HG02642 (cell line): ENCODE measurements at regions not wholly inside any gene's neighbourhood (a gene's known extent, or its start where the extent isn't known, plus 50 kb on each side); places are given as distances from the start of the nearest gene placed in this dataset.

Experiments used
- ATAC-seq: cut with Tn5 transposase; IDR thresholded peaks from one replicate; pipeline ENCODE4 v1.9.1; 2021; ENCODE audit warnings: mild to moderate bottlenecking; ENCODE audit not compliant: unreplicated experiment, poor library complexity

DNA sequence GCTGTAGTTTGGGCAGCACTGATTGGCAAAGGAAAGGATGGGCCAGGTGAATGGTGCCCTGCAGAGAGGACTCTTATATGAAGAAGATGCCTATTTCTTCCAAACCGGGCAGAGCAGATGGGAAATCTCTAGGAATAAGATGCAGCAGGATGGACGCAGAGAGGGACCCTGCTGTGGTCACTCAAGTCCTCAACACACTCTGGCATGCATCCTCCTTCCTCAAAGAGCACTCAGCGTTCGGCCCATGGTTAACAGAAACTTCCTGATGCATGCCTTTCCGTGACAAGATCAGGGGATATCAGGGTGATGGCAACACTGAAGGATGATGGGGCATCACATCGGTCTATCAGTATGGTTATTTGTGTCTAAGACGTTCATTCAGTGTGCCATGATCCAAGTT, 232.7 kb downstream of the TTC32 start:
- no peak for ATAC-seq

DNA sequence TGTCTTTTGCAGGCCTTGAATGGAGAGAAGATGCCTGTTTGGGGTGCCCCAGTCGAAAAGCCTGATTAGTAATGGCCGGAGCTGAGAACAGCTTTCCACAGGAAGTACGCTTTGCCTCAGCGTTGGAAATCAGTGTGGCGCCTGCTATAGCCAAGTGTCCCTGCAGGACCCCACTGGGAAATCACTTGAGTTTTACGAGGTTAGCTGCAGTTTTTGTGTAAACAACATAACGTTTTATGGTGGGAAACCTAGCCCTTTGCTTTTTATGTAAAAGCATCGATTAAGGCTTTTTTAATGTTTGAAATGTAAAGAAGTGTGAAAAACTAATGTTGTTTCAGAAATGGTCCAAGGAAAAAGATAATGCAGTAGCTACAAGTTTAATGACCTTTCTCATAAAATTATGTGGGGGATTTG, 234.2 kb downstream of the TTC32 start:
- ATAC-seq: no peak

DNA sequence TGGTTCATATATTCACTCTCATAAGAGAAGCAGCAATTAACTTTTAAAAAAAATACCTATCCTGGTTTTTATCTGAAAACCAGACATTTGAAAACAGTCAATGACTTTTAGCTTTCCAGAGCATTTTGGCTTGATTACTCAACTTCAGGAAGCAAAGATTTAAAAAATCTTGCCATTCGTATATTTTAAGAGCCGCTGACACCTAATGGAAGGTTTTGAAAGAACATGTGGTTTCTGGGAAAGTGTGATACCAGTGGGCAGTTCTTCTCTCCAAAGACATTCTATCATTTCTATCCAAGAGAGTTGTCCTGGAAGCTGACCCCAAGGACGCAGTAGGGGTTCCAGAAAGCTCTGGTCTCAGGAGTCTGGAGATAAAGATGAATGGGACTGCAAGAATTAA, 234.7 kb downstream of the TTC32 start:
- ATAC-seq: no peak

DNA sequence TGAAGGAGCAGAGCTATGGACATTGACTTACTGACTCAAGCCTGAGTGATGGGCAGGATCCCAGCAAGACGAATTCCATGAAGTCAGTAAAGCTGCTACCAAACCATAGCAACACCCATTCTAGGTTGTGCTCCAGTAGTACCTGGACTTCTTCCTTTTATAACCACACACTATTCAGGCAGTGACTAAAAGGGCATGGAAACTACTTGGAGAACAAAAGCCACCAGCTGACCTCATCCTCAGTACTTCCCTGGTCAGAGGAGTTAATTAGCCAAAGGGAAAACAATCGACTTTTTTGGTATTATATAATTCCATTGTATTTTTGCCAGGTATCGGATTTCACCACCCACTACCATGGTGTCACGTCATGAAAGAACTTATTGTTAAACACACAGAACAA, 237.1 kb downstream of the TTC32 start:
- ATAC-seq: no peak

GRCh38 chr2:19659024-19659792, 242.6 kb downstream of the TTC32 start:
- ATAC-seq: no peak

DNA sequence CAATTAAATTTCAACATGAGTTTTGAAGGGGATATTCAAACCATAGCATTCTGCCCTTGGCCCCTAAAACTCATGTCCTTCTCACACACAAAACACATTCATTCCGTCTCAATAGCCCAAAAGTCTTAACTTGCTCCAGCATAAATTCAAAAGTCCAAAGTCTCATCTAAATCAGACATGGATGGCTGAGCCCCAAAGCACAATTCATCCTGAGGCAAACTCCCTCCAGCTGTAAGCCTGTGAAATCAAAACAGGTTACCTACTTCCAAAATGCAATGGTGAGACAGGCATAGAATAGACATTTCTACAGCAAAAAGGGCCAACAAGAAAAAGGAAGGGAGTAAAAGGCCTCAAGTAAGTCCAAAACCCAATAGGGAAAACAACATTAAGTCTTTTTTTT, 245.8 kb downstream of the TTC32 start:
- ATAC-seq: no peak

DNA sequence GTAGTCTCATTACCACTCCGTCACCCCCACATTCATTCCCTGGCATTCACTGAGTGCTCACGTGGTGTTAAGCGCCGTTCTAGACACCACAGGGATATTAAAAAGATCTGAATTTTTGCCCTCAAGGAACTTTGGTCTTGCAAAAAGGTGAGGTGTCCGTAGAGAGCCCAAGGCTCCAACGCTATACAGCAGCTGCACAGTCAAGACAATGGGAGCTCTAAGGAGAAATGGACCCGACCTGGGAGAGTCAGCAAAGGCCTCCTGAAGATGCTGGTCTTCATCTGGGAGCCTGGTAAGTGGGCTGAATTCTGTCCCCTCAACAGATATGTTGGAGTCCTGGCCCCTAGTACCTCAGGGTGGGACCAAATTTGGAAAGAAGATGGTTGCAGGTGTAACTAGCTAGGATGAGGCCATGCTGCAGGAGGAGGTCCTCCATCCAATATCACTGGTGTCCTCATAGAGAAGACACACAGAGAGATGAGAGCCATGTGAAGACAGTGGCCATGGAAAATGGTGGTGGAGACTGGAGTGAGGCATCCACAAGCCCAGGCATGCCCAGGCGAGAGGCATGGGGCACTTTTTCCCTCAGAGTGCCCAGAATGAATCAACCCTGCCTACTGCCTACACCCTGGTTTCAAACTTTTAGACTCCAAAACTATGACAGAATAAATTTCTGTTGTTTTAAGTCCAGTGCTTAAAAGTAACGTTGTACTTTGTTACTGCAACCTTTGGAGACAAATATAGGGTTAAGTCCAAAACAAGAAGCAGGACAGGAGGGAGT, 247.3 kb downstream of the TTC32 start:
- no peak for ATAC-seq

DNA sequence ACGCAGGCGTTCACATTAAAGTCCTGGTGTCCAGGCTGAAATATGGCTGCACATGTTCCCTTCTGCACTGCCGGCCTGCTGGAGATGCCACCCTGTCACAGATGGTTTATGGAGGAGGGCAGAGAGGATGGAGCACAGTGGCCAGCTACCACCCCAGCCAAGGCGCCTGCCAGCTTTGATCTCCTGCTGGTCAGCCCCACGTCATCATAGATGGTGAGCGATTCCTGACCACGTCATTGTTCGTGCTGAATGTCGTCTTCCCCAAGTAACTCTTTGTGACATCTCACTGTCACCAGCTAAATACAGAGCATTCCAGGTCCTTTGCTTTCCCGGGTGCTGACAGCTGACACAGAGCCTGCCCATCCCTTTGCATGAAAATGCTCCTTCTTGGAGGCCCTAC, 248.3 kb downstream of the TTC32 start:
- no peak for ATAC-seq

DNA sequence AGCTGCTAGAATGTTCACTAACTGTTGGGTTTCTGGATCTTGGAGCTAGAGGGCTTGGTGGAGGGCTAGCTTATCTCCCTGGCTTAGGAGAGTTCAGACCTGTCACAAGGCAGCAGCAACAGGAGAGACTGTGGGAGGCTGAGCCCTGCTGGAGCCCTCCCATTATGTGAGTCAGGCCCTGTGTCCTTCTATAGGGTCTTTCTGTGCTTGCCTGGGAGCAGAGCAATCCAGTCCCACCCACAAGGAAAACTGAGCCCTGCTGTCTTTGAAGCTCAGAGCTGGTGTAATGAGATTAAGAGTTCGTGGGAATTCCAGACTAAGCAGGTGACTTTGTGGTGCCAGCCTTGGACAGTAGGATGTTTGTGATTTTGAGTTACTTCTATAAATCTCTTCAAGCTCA, 249.0 kb downstream of the TTC32 start:
- ATAC-seq: no peak

- no peak for ATAC-seq
These were observed 250.3 kb downstream of the TTC32 start for GRCh38 chr2:19651466-19651865.

DNA sequence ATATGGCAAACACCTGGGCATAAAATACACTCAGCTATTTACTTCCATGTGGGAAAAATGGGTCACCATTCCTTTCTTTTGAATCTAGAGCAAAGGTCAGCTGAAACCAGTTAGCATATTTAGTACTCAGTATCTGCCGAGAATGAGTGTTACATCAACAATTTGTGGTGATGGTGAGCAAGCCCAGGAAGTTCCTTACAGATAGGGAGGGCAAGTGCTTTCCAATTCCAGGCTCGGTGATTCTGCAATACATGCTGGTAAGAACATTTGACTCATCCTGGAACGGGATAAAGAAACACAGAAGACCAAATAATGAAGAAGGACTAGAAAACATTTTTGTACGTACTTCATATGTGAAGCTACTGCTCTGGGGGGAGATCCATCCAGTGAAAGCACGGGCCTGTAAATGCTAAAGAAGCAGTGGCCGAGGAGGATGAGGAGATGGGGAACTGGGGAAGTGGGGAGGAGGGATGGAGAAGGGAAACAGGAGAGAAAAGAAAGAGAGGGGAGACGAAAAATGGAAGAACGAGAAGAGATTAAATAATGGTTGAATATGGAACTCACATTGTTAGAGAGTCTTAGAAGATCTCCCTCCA, 251.9 kb downstream of the TTC32 start:
- ATAC-seq: no peak

- no peak for ATAC-seq
These were observed 252.6 kb downstream of the TTC32 start for GRCh38 chr2:19649142-19649541.

DNA sequence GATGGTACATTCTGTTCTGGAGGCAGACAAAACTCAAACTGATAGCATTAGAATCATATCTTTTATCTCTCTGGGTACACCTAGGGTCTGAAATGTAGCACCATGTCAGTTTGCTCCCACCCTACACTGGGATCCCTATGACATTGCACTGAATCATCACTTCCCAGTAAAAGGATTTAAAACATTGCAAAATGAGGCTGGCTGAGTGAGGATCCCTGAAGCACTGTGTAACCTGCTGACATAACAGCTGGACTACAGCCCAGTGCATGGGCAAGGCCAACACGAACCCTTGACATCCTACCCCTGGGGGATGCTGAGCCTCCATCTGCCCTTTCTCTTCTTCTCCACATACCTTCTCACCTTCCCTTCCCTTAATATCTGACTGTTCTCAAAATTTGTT, 253.2 kb downstream of the TTC32 start:
- ATAC-seq: no peak

DNA sequence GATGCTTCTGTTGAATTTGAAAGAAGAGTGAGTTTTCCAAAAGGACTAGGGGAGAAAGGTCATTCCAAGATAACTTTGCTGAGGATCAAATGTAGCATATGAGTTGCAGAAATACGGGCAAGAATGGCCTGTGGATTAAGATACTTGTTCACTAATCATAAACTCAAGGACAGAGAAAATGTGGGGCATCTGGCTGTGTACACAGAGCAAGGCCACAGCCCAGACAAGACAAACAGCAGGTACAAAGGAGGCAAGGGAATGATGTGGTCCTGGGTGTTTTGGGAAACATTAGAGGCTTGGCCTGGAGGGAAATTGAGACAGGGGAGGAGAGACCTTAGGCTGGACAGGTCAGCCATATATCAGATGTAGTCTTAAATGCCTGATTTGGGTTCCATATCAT, 254.8 kb downstream of the TTC32 start:
- ATAC-seq: no peak

DNA sequence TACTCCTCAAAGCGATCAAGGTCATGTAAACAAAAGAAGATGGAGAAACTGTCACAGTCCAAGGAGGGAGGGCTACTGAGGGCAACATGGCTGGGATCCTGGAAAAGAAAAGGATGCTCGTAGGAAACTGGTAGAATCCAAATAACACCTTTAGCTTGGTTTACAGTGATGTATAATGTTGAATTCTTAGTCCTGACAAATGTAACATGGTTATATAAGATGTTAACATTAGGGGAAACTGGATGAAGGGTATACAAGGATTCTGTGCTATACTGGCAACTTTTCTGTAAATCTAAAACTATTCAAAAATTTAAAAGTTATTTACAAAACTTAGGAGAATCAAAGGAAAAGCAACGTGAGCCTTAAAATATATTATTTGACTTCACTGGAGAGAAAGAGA, 257.0 kb downstream of the TTC32 start:
- ATAC-seq: no peak

DNA sequence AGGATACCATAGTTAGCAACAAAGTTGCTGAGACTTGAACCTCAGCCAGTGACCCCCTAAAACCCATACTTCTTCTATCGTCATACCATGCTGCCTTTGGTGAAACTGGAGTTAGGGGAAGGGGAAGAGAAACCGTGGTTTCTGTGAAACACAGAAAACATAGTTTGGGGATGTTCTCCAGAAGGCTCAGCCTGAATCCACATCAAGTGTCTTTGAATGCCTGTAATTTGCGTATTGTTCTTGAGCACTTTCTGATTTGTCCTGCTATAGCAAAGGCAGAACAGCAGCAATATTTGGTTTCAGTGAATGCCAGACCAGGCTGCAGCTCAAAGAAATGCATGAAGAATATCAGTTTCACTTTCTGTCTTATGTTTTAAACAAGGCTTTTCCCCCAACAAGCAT, 258.7 kb downstream of the TTC32 start:
- ATAC-seq: peak; percentile 63

DNA sequence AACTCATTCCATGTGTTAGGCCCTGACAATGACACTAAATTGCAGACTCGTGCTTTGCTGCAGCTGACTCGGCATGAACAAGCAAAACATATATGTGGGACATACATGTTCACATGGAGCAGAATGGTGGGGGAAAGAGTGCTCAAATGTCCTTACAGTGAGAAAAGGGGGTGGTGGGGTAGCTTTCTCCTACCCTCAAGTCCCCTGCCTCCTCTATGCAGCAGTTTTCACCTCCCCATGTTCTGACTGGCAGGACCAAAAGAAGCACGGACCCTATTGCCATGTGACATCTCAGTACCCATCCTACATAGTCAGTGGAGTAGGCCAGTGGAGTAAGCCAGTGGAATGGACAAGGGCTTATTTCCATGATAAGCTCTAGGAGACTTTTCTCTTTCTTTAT, 259.3 kb downstream of the TTC32 start:
- no peak for ATAC-seq

DNA sequence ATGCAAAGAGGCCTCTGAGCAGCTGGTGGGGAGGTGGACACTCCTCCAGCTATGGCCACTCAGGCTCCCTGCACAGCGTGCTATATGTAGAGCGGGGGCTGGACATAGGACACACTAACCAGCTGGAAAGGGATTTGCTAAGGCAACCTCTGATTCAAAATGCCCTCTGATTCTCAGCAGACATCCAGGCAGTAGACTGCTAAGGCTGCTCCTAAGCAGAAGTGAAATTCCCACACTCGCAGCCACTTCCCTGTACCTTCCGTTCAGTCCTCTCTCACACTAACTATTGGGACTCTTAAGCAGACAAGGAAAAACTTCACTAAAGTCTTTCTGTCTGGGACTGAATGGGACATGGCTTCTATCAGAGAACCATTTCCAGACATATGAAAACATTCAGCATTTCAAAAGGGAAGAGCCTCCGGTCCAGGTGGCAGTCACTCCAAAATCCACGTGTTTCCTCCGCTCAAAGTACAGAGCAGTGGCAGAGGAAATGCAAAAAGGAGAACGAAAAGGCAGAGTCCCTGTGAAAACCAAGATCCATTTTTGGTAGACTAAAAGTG, 265.8 kb downstream of the TTC32 start:
- no peak for ATAC-seq

- no peak for ATAC-seq
These were observed 269.3 kb downstream of the TTC32 start for GRCh38 chr2:19632403-19632991.

- ATAC-seq: no peak
These were observed 269.9 kb downstream of the TTC32 start for GRCh38 chr2:19631871-19632270.

DNA sequence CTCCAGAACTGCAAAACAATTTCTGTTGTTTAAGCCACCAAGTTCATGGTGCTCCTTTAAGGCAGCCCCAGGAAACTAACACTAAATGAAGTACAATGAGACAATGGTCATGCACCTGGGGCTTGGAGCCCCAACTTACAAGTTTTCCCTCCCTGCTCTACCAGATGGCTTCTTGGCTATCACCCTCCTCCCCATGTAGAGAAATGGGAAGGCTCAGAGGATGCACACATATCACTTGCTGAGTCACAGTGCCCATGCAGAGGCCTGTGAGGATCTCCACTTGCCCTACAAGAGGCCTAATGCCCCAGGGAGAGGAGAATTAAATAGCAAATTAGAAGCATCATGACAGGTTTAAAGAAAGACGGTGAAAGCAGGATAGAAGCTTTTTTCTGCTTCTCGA, 270.9 kb downstream of the TTC32 start:
- ATAC-seq: no peak
